ENCODE measurements at regions not wholly inside any gene's neighbourhood (a gene's known extent, or its start where the extent isn't known, plus 50 kb on each side); places are given as distances from the start of the nearest gene placed in this dataset.
"Not testable (repeated sequence)": the region's sequence is repeated elsewhere in the genome, so short reads cannot be mapped to it uniquely, and the experiment has no call there.

- no peak overlapping the region for H3K4me3 ChIP-seq (ENCODE audit: low read length)
- no peak for TF ChIP-seq CTCF (conservative IDR thresholded peaks at IDR 0.05; ENCODE audit: low read depth, low read length)
- no peak for DNase-seq (ENCODE audit: low read depth)
Observed at GRCh38 chr6:25202504-25202903, 76.7 kb upstream of the CARMIL1 start.

GRCh38 chr6:25205629-25206028 is 73.5 kb upstream of the CARMIL1 start:
- no peak for TF ChIP-seq CTCF (conservative IDR thresholded peaks at IDR 0.05; ENCODE audit: low read depth, low read length)
- no peak overlapping the region for H3K4me3 ChIP-seq (ENCODE audit: low read length)
- DNase-seq (ENCODE audit: low read depth) = no peak

GRCh38 chr6:25207453-25208155 is 71.6 kb upstream of the CARMIL1 start:
- not testable (repeated sequence) for DNase-seq (ENCODE audit: low read depth)

GRCh38 chr6:25215881-25216280 is 63.3 kb upstream of the CARMIL1 start:
- H3K4me3 ChIP-seq (ENCODE audit: low read length) = no peak overlapping the region
- DNase-seq (ENCODE audit: low read depth) = no peak
- TF ChIP-seq CTCF (conservative IDR thresholded peaks at IDR 0.05; ENCODE audit: low read depth, low read length) = no peak

More at GRCh38 chr6:25207453-25208155, 71.6 kb upstream of the CARMIL1 start:
- H3K4me3 ChIP-seq (ENCODE audit: low read length) = not testable (repeated sequence)

GRCh38 chr6:25217302-25217701 is 61.9 kb upstream of the CARMIL1 start:
- no peak overlapping the region for H3K4me3 ChIP-seq (ENCODE audit: low read length)
- TF ChIP-seq CTCF (conservative IDR thresholded peaks at IDR 0.05; ENCODE audit: low read depth, low read length) = no peak

GRCh38 chr6:25217829-25218228 is 61.3 kb upstream of the CARMIL1 start:
- TF ChIP-seq CTCF (conservative IDR thresholded peaks at IDR 0.05; ENCODE audit: low read depth, low read length) = no peak
- H3K4me3 ChIP-seq (ENCODE audit: low read length) = no peak overlapping the region
- DNase-seq (ENCODE audit: low read depth) = no peak

More at GRCh38 chr6:25217302-25217701, 61.9 kb upstream of the CARMIL1 start:
- DNase-seq (ENCODE audit: low read depth) = no peak

- H3K4me3 ChIP-seq (ENCODE audit: low read length) = no peak overlapping the region
- no peak for TF ChIP-seq CTCF (conservative IDR thresholded peaks at IDR 0.05; ENCODE audit: low read depth, low read length)
- no peak for DNase-seq (ENCODE audit: low read depth)
Observed at GRCh38 chr6:25218346-25218745, 60.8 kb upstream of the CARMIL1 start.

All from retinal pigment epithelial cell (primary cell).